ENCODE measurements at regions not wholly inside any gene's neighbourhood (a gene's known extent, or its start where the extent isn't known, plus 50 kb on each side); places are given as distances from the start of the nearest gene placed in this dataset.
"Not testable (repeated sequence)": the region's sequence is repeated elsewhere in the genome, so short reads cannot be mapped to it uniquely, and the experiment has no call there.

GRCh38 chr5:30453168-30453567 is 740.3 kb upstream of the CDH6 start:
- intact Hi-C loops (cut with DNase I), result no loop called here
- no peak for TF ChIP-seq CTCF (IDR thresholded peaks at IDR 0.05)
- no peaks in the 10 kb centered on the region for H3K9me3 ChIP-seq
- no peaks in the 10 kb centered on the region for H3K36me3 ChIP-seq
- DNase-seq (no peak), ATAC-seq (no peak)
- H3K4me1 ChIP-seq, result no peaks in the 10 kb centered on the region
- H3K27me3 ChIP-seq (ENCODE audit: low read depth), result no peaks in the 10 kb centered on the region
- no peak overlapping the region for H3K4me3 ChIP-seq
- H3K27ac ChIP-seq, result no peak overlapping the region

GRCh38 chr5:30450153-30450552 is 743.3 kb upstream of the CDH6 start:
- Histone ChIP-seq H3K36me3 (no peaks in the 10 kb centered on the region), H3K4me1 (no peaks in the 10 kb centered on the region), H3K9me3 (no peaks in the 10 kb centered on the region), H3K4me3 (no peak overlapping the region), H3K27me3 (ENCODE audit: low read depth) (no peaks in the 10 kb centered on the region), H3K27ac (no peak overlapping the region)
- DNase-seq (no peak), ATAC-seq (no peak)
- intact Hi-C loops (cut with DNase I), result no loop called here
- TF ChIP-seq CTCF (IDR thresholded peaks at IDR 0.05), result no peak

GRCh38 chr5:30447431-30447830 is 746.1 kb upstream of the CDH6 start:
- DNase-seq, result no peak
- Histone ChIP-seq H3K4me1 (no peaks in the 10 kb centered on the region), H3K27me3 (ENCODE audit: low read depth) (no peaks in the 10 kb centered on the region), H3K4me3 (no peak overlapping the region), H3K36me3 (no peaks in the 10 kb centered on the region), H3K27ac (no peak overlapping the region), H3K9me3 (no peaks in the 10 kb centered on the region)
- TF ChIP-seq CTCF (IDR thresholded peaks at IDR 0.05), result no peak
- intact Hi-C loops (cut with DNase I), result no loop called here
- ATAC-seq, result no peak

DNA sequence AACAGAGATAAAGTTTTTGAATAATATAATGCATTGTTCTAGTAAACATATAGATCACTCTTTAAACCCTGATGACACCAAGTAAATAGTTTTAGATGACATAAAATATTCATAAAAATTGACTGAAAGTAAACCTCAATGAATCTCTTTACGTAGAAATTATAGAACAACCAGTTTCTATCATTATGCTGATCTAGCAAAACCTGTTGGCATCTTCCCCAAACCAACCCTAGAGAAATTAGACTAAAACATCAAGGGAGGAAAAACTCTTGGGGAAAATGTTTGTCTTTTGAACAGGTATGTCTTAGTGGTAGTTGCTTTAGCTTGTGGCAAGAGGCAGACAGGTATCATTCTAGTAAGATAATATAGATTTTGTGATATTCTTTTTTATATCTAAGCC is 747.0 kb upstream of the CDH6 start:
- H3K36me3 ChIP-seq, result no peaks in the 10 kb centered on the region
- H3K27me3 ChIP-seq (ENCODE audit: low read depth), result no peaks in the 10 kb centered on the region
- DNase-seq, result no peak
- intact Hi-C loops (cut with DNase I), result no loop called here
- no peak for ATAC-seq
- H3K4me1 ChIP-seq, result no peaks in the 10 kb centered on the region
- H3K9me3 ChIP-seq, result no peaks in the 10 kb centered on the region
- H3K4me3 ChIP-seq, result no peak overlapping the region
- no peak overlapping the region for H3K27ac ChIP-seq
- no peak for TF ChIP-seq CTCF (IDR thresholded peaks at IDR 0.05)

DNA sequence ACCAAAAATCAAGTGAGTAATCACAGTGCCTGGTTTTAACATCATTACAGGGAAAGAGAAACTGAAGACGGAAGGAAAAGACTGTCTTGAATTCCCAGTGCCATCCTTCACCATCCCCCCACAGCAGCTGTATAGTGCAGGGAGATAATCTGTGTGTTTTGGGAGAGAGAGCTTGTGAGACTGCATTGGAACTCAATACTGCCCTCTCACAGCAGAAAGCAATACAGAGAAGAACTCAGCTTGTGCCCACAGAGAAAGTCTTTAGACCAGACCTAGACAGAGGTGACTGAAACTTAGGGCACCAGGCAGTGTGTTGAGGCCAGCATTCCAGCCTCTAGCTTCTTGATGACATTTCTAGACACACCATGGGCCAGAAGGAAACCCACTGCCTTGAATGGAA is 754.7 kb upstream of the CDH6 start:
- Histone ChIP-seq H3K27me3 (ENCODE audit: low read depth) (no peaks in the 10 kb centered on the region), H3K36me3 (no peaks in the 10 kb centered on the region), H3K9me3 (peaks cover 3% of the 10 kb centered on the region), H3K4me3 (no peak overlapping the region), H3K27ac (no peak overlapping the region), H3K4me1 (no peaks in the 10 kb centered on the region)
- ATAC-seq (no peak), DNase-seq (no peak)
- TF ChIP-seq CTCF (IDR thresholded peaks at IDR 0.05), result no peak
- intact Hi-C loops (cut with DNase I), result no loop called here

DNA sequence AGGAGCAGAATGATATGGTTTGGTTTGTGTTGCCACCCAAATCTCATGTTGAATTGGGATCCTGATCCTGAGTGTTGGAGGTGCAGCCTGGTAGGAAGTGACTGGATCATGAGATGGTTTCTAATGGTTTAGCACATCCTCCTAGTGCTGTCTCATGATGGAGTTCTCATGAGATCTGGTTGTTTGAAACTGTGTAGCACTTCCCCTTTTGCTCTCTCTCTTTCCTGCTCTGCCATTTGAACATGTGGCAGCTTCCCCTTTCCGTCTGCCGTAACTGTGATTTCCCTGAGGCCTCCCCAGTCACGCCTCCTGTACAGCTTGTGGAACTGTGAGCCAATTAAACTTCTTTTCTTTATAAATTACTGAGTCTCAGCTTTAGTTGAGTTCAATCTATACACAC is 756.8 kb upstream of the CDH6 start:
- Histone ChIP-seq H3K9me3 (peaks cover 3% of the 10 kb centered on the region), H3K4me3 (no peak overlapping the region), H3K27ac (no peak overlapping the region), H3K4me1 (no peaks in the 10 kb centered on the region), H3K36me3 (no peaks in the 10 kb centered on the region), H3K27me3 (ENCODE audit: low read depth) (no peaks in the 10 kb centered on the region)
- TF ChIP-seq CTCF (IDR thresholded peaks at IDR 0.05), result no peak
- ATAC-seq (peak in 1 of 2 donors; percentile 46), DNase-seq (no peak)
- intact Hi-C loops (cut with DNase I), result no loop called here

DNA sequence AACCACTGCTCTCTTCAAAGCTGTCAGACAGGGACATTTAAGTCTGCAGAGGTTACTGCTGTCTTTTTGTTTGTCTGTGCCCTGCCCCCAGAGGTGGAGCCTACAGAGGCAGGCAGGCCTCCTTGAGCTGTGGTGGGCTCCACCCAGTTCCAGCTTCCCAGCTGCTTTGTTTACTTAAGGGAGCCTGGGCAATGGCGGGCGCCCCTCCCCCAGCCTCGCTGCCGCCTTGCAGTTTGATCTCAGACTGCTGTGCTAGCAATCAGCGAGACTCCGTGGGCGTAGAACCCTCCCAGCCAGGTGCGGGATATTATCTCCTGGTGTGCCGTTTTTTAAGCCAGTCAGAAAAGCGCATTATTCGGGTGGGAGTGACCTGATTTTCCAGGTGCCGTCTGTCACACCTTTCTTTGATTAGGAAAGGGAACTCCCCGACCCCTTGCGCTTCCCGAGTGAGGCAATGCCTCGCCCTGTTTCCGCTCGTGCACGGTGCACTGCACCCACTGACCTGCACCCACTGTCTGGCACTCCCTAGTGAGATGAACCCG is 764.5 kb upstream of the CDH6 start:
- H3K4me3 ChIP-seq; intact Hi-C loops (cut with DNase I); DNase-seq: not testable (repeated sequence)

More for the DNA sequence above, 764.5 kb upstream of the CDH6 start:
- not testable (repeated sequence) for H3K9me3 ChIP-seq; H3K27ac ChIP-seq; ATAC-seq; H3K4me1 ChIP-seq; H3K27me3 ChIP-seq (ENCODE audit: low read depth); H3K36me3 ChIP-seq
